CD4-positive, alpha-beta T cell treated with Interleukin-10 for 1 hour (primary cell): ENCODE measurements at regions not wholly inside any gene's neighbourhood (a gene's known extent, or its start where the extent isn't known, plus 50 kb on each side); places are given as distances from the start of the nearest gene placed in this dataset.
A peak's percentile ranks its signal among the peaks of the same experiment; 100 is the strongest.

Experiments used
- DNase-seq: peaks from one replicate; pipeline ENCODE4 v3.0.0-alpha.2; 2020

DNA sequence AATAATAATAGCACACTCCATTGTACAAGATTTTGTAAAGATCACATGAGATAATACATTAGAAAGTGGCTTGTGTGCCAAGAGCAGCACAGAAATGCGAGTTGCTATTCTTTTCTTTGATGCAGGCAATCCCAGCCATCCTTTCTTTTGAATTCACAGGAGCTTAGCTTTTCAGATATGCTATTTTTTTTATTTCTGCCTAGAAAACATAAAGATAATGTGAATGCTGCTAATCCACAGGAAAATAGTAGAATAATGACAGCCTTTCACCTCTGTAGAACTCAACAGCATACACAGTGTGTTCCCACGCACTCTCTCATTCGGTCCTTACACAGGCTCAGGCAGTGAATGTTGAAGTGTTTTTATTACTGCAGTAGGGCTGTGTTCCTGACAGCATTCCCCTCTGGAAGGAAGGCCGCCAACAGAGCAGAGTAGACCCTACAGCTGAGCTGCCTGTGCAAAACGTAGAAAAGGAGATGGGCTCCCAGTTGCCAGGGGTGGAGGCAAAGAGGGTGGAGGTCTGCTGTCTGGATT lies 138.8 kb upstream of the TAPT1 start:
- no peak for DNase-seq

GRCh38 chr4:16360694-16361262 lies 134.5 kb upstream of the TAPT1 start:
- DNase-seq, result no peak

DNA sequence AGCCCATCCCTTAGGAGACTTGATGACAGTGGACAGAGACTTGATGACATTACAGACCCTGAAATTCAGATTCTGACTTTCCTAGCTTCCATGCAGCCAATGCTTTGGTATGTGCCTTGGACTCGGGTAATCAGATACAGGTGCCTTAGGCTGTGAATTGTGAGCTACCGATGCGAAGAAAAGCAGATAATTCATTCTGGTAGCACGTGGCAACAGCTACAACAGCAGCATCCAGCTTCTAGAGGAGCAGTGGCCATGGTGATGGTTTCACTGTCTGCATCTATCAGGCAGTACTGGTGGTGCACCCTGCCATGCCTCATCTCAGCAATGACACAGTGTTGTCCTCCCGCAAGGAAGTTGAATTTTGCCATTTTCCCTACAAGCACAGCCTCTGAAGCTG lies 126.9 kb upstream of the TAPT1 start:
- DNase-seq, result no peak

- no peak for DNase-seq
These were observed 124.9 kb upstream of the TAPT1 start for GRCh38 chr4:16351161-16351560.

- no peak for DNase-seq
These were observed 118.6 kb upstream of the TAPT1 start for GRCh38 chr4:16344853-16345252.

- DNase-seq, result no peak
These were observed 111.7 kb upstream of the TAPT1 start for GRCh38 chr4:16337936-16338335.

DNA sequence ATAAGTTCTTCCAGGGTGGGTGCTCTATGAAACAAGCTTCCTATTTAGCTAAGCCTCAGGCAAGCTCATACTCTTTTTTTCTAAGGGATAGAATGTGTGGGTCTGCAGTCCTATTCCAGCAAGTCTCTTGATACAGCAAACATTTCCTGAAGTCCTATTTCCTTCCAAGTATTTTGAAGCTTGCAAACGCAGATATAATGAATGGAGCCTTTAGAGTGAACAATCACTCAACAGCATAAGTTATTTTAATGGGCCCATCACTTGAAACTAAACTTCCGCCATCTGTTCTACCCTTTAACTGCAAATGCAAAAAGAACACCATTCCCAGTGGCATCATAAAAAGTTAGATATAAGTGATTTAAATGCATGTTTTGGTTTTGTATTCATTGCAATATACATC lies 108.3 kb upstream of the TAPT1 start:
- DNase-seq, result no peak

DNA sequence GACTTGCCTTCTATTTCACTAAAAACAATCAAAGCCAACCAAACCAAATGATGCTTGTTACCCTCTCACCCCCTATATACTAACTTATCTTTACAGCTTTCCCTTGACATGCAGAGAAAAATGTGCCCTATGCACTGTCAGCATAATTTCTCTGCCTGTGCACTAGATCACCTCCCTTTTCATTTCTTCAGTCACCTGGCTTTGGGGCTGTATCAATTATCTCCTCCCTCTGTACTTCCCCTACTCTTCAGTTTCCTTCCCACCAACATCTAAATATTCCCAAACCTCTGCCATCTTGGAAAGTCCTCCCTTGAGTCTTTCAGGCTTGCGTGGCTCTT lies 103.5 kb upstream of the TAPT1 start:
- DNase-seq, result no peak

DNA sequence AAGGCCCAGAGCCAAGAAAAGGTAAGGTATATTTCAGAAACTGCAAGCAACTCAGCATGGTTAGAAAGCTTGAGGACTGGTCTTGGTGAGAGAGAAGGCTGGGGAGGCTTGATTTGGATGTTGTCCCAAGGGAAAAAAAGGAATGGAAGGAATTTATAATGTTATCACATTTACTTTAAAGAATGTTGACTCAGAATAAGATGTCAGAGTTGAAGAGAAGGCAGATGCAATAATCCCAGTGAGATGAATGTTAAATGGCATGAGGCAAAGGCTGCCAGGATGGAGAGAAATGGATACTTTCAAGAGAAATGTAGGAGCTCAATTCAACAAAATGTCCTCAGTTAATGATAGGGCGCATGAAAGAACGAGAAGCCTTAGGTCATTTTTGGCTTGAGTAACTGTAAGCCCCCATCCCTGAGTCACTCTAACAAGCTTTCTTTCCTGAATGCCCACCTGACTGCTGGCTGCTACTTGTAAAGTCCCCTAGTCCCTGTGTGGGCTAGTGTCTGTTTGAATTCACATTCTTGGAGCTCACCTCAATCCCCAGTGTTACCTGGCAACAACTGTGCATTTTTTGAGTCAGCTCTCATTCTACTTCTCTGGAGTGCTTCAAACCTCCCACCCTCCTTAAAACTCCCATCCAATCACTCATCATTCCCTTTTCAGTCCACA lies 103.0 kb upstream of the TAPT1 start:
- DNase-seq, result no peak

- DNase-seq, result no peak
These were observed 95.9 kb upstream of the TAPT1 start for GRCh38 chr4:16322183-16322582.

GRCh38 chr4:16315456-16315855 lies 89.2 kb upstream of the TAPT1 start:
- no peak for DNase-seq

DNA sequence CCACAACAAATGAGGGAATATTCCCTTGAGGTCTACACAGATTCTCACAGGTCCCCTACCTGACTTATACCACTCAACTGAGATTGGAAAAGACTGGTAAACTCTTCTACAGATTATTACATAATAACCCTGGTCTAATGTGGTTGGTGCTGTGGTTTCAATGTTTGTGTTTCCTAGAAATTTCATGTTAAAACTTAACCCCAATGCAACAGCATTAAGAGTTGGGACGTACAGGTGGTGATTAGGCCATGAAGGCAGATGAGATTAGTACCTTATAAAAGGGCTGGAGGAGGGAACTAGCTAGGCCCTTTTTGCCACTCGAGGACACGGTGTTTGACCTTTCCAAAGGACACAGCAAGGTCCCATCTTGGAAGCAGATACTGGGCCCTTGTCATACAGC lies 84.3 kb upstream of the TAPT1 start:
- no peak for DNase-seq

- DNase-seq, result no peak
These were observed 76.4 kb upstream of the TAPT1 start for GRCh38 chr4:16302648-16303047.

GRCh38 chr4:16297003-16297402 lies 70.7 kb upstream of the TAPT1 start:
- no peak for DNase-seq

DNA sequence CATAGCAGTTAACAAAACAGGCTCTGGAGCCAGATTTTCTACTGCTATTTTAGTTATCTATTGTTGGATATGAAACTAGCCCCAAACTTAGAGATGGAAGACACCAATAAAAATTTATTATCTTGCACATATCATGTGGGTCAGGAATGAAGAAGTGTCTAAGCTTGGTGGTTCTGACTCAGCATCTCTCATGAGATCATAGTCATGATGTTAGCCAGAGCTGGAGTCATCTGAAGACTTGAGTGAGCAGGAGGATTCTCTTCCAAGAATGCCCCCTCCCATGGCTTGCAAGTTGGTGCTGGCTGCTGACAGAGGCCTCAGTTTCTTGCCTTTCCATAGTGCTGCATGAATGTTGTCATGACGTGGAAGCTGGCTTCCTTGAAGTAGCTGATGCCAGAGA lies 68.2 kb upstream of the TAPT1 start:
- DNase-seq, result no peak

DNA sequence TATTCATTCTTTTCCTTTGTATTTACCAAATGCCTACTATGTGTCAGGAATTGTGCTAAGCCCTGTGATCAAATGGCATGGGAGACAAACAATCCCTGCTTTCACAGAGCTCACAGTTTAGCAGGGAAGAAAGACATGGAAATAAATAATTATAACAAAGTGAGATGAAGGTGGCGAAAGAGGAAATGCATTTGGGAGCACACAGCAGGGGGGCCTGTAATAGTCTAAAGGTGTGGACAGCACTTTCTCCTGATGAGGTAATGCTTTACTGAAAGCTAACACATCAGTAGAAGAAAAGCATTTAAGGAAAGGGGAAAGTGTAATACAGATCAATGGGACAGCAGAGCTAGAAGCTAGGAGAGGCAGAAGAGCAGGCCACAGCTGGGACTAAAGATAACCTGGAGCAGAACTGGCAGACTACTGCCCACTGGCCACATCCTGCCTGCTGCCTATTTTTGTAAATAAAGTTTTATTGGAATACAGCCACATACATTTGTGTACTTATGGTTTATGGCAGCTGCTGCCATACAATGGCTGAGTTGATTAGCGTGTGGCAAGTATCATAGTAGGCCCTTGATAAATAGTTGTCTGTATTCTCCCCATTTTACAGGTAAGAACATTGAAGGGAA lies 67.1 kb upstream of the TAPT1 start:
- DNase-seq, result no peak

DNA sequence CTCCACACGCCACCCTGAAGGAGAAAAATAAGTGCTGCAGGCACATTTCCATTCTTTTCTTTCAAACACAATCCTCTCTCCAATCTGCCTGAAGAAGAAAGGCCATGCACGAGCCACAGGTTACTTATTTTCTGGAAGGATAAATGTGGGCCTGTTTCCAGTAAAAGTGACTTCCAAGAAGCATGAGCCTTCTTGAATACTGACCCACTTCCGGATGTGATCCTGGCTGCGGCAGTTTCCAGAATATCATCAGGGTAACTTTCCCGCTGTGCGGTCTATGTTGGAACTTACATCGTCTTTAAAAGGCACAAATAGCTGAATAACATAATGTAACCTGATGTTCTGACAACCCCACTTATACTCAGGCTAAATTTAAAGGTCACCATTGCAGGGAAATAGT lies 66.3 kb upstream of the TAPT1 start:
- no peak for DNase-seq

DNA sequence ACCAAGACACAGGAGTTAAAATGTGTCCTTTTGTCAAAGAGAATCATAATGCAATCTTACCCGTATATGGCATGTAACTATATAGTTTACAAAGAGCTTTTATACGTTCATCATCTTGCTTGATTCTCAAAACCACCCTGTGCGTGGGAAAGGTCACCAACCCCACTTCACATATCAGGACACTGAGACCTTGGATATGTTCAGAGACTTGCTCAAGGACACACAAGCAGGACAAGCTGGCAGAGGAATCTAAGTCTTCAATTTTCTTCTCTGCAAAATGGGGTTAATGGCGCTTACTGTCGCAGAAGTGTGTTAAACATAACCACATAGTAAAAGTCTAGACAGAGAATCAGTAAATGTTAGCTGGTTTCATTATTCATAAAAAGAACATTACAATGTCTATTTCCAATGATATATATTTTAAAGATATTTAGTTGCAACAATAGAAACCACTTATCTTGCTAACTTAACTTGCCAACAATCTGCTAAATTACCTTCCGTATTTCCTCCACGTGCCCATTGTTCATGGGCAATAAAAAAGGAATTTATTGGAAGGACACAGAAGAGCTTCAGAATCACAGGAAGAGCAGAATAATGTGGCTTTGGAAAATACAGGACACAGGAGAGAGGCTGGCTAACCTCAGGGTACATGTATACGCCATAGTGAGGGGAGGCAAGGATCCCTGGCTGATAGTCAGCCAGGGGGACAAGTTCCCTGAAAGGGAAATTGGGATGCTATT lies 64.6 kb upstream of the TAPT1 start:
- no peak for DNase-seq

DNA sequence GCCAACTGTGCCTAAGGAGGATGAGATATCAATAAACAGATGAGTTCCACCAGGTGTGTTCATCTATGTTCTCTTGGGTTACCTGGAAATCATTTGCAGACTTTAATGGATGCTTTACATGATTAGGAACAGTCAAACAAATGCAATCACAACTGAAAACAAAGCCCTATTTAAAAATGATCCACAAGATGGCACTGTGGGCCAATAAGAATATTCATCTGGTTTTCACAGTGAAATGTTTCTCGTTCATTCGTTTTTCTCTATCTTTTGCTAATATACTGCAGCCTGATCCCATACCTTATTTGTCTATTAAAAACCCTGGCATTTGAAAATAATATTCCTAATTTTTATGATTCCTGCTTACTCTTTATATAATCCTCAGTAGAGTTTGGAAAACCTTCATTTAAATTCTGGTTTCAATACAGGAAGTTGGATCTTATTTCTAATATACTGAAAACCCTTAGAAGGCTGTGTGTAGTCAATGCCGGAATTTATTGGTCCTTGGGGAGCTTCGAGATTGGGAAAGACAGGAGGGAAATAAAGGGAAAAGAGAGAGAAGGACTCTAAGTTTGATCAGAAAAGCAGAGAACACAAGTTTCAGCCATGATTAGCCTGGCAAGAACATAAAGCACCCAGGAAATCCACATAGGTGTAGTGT lies 63.8 kb upstream of the TAPT1 start:
- DNase-seq, result peak; percentile 27

DNA sequence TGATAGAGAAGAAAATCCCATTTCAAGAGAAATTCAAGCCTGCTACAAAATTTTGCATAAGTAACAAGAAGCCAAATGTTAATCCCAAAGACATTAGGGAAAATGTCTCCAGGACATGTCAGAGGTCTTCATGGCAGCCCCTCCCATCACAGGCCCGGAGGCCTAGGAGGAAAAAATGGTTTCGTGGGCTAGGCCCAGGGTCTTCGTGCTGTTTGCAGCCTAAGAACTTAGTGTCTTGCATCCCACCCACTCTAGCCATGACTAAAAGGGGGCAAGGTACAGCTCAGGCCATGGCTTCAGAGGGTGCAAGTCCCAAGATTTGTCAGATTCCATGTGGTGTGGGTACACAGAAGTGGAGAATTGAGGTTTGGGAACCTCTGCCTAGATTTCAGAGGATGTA lies 57.8 kb upstream of the TAPT1 start:
- DNase-seq, result no peak

DNA sequence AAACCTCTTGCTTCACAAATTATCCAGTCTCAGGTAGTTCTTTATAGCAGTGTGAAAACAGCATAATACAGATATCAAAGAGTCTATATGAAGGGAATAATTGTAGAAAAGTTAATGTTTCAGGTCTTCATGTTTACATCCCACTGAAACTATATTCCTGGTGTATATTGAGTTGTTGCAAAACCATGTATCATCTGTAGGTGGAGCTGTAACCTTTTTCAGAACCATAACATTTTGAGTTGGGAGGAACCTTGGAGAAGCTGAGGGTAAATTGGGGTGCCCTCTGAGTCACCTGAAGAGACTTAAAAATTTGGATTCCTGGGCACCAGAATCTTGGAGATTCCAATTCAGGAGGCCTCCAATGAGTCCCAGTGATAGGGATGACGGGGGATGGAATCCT lies 51.9 kb upstream of the TAPT1 start:
- DNase-seq, result no peak
